ENCODE measurements at regions not wholly inside any gene's neighbourhood (a gene's known extent, or its start where the extent isn't known, plus 50 kb on each side); places are given as distances from the start of the nearest gene placed in this dataset.
"Not testable (repeated sequence)": the region's sequence is repeated elsewhere in the genome, so short reads cannot be mapped to it uniquely, and the experiment has no call there.

DNA sequence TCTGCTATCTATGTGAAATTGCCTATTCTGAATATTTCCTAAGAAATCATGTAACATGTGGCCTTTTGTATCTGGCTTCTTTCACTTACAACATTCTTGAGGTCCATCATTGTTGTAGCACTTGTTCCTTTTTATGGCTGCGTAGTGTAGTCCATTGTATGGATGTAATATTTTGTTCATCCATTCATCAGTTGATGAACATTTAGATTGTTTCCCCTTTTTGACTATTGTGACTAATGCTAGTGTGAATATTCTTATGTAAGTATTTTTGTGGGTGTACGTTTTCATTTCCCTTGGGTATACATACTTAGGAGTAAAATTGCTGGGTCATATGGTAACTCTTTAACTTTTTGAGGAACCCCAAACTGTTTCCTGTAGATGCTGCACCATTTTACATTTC, 134.6 kb downstream of the FOXD4L6 start:
- H3K9me3 ChIP-seq; intact Hi-C loops (cut with DNase I); DNase-seq; H3K4me3 ChIP-seq; H3K27me3 ChIP-seq; H3K27ac ChIP-seq: not testable (repeated sequence)
- WGBS, 2 donors, result 74 to 77% methylated on average over 2 of the region's 2 CpGs
- peaks cover 0 to 14% (median 2%) of the 10 kb centered on the region in 4 donors for H3K36me3 ChIP-seq
- H3K4me1 ChIP-seq, result peaks cover 0 to 37% (median 30%) of the 10 kb centered on the region in 4 donors

DNA sequence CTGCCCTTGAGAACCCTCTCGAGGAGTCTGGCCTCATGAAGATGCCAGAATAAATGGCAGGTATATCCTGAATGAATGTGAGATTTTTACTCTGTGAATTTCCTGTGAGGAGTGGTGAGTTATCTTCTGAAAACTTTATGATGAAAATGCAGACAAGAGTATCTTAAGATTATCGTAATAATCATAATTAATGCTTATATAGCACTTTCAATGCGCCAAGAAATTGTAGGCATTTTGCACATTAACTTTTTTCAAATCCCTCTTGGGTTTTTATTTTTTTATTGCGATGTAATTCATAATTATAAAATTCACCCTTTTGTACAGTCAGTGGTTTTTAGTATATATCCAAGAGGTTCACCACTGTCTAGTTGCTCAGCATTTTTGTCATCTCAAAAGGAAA, 135.1 kb downstream of the FOXD4L6 start:
- Histone ChIP-seq H3K4me3 (peak overlapping the region in 1 of 4 donors; percentile 65), H3K36me3 (peaks cover 0 to 16% (median 1%) of the 10 kb centered on the region in 4 donors), H3K4me1 (peaks cover 0 to 37% (median 29%) of the 10 kb centered on the region in 4 donors)
- H3K9me3 ChIP-seq; DNase-seq; H3K27me3 ChIP-seq; intact Hi-C loops (cut with DNase I); H3K27ac ChIP-seq: not testable (repeated sequence)
- WGBS, 2 donors, result 85 to 92% methylated on average over 3 of the region's 4 CpGs

- intact Hi-C loops (cut with DNase I); H3K9me3 ChIP-seq; H3K27me3 ChIP-seq: not testable (repeated sequence)
- DNase-seq, result peak; percentile 84
- Histone ChIP-seq H3K4me3 (peak overlapping the region; percentile 60 to 66 (median 65)), H3K36me3 (peaks cover 0 to 15% (median 0%) of the 10 kb centered on the region in 4 donors), H3K27ac (peak overlapping the region; percentile 87 to 93 (median 90)), H3K4me1 (peaks cover 0 to 37% (median 27%) of the 10 kb centered on the region in 4 donors)
- 13% methylated on average over 25 of the region's 25 CpGs for WGBS, 2 donors
These were observed 136.0 kb downstream of the FOXD4L6 start for GRCh38 chr9:40992472-40992821.

DNA sequence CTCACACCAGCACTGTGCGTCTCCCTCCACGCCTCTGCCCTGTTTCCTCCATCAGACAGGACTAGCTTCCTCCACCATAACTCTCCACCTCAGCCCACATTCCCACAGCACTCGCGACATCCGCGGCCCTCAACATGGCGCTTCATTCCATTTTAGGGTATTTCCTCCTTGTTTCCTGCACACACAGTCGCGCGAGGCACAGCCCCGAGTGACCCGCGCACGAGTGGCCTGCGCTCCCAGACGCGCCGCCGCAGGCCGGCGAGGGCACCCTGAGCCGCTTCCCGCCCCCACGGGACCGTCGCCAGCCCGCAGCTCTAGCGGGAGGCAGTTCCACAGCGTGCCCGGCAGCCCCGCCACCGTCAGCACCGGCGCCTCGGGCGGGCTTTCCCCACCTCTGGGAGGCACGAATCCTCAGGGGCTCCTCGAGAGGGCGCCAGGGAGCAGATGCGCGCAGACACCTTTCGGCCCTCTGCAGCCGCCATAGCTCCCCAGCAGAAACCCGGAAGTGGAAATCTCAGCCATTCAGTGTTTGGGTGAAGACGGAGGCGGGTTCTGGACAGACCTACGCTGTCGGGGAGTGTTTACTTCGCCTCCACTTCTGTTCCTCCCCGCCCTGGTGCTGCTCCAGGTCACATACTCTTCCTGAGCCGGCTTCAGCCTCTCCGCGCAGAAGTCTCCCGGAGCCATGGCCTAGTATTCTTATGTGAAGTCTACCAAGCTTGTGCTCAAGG, 136.6 kb downstream of the FOXD4L6 start:
- Histone ChIP-seq H3K4me3 (peak overlapping the region; percentile 60 to 66 (median 65)), H3K27ac (peak overlapping the region; percentile 87 to 93 (median 90)), H3K4me1 (peaks cover 0 to 34% (median 27%) of the 10 kb centered on the region in 4 donors), H3K36me3 (peaks cover 0 to 15% (median 0%) of the 10 kb centered on the region in 4 donors)
- 11 to 15% methylated on average over 54 of the region's 54 CpGs for WGBS, 2 donors
- H3K27me3 ChIP-seq; H3K9me3 ChIP-seq; intact Hi-C loops (cut with DNase I): not testable (repeated sequence)
- peak; percentile 99 for DNase-seq
- peak; percentile 7 to 97 (median 54) for TF ChIP-seq CTCF (IDR thresholded peaks at IDR 0.05)
- TF ChIP-seq POLR2AphosphoS5 (IDR thresholded peaks at IDR 0.05), result peak; percentile 53 to 90 (median 86)
- TF ChIP-seq POLR2A (IDR thresholded peaks at IDR 0.05), result peak; percentile 51 to 75

GRCh38 chr9:40991100-40991740, 137.3 kb downstream of the FOXD4L6 start:
- 51 to 59% methylated on average over 20 of the region's 20 CpGs for WGBS, 2 donors
- intact Hi-C loops (cut with DNase I); H3K27me3 ChIP-seq; DNase-seq; H3K9me3 ChIP-seq: not testable (repeated sequence)
- Histone ChIP-seq H3K27ac (peak overlapping the region; percentile 87 to 93 (median 90)), H3K4me1 (peaks cover 0 to 30% (median 24%) of the 10 kb centered on the region in 4 donors), H3K4me3 (peak overlapping the region; percentile 60 to 66 (median 65)), H3K36me3 (peaks cover 0 to 15% (median 0%) of the 10 kb centered on the region in 4 donors)

DNA sequence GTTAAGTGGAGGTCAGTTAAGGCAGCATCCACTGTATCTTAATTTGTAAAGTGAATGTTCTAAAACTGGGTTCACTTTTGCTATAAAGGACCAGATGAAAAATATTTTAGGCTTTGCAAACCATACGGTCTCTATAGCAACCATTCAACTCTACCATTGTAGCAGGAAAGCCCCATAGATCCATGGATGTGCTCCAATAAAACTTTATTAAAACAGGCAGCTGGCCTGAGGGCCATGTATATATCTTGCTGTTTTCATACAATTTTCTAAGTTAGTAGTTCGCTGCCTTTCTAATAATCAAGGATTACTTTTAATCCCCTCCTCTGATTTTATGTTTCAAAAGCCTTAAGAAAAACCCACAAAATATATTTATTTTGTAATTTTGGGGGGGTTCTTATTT, 142.1 kb downstream of the FOXD4L6 start:
- H3K9me3 ChIP-seq; H3K4me1 ChIP-seq; H3K36me3 ChIP-seq; H3K27ac ChIP-seq; H3K27me3 ChIP-seq; DNase-seq; intact Hi-C loops (cut with DNase I); H3K4me3 ChIP-seq: not testable (repeated sequence)
- 77 to 79% methylated on average over 2 of the region's 2 CpGs for WGBS, 2 donors

DNA sequence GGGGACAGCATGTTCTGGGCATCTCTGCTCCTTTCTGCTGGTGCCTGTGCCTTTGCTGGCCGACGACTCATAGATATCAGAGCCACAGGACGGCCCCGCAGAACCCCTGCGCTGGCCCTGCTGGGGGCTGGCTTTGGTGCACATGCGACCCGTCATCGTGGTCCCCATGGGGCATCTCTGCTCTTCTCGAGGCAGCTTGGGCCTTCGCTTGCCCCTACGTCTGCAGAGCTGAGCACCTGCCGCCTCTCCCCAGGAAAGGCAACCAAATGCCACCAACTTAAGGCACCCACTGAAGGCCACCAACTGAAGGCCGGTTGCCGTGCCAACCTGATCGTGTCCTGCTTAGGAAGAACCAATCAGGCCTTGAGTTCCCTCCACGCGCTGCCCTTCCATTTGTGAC, 153.1 kb downstream of the FOXD4L6 start:
- H3K27ac ChIP-seq; intact Hi-C loops (cut with DNase I): not testable (repeated sequence)
- 92 to 97% methylated on average over 17 of the region's 17 CpGs for WGBS, 2 donors

DNA sequence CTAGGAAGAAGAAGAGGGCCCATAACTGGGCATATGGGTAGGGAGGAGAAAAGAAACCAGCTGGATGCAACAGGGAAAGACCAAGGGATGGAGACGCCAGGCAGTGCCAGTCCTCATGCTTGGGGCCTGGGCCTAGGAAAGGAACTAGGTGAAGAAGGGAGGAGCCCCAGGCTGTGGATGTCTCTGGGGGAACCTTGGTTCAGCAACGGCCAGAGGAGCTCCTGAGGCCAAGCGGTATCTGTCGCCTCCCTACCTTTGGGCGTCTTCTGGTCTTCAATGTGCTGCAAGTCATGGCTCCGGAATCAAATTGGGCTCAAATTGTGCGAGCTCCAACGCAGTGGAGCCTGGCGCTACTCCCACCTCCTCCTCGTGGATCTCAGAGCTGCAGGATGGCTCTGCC, 153.6 kb downstream of the FOXD4L6 start:
- H3K4me3 ChIP-seq; H3K27ac ChIP-seq; H3K9me3 ChIP-seq; H3K27me3 ChIP-seq; H3K4me1 ChIP-seq; DNase-seq; H3K36me3 ChIP-seq; intact Hi-C loops (cut with DNase I): not testable (repeated sequence)
- WGBS, 2 donors, result 90 to 92% methylated on average over 10 of the region's 10 CpGs

More for the DNA sequence above, 153.1 kb downstream of the FOXD4L6 start:
- not testable (repeated sequence) for H3K36me3 ChIP-seq, H3K27me3 ChIP-seq, H3K4me3 ChIP-seq, DNase-seq, H3K4me1 ChIP-seq, H3K9me3 ChIP-seq

GRCh38 chr9:40971773-40972172, 156.7 kb downstream of the FOXD4L6 start:
- 69 to 73% methylated on average over 3 of the region's 3 CpGs for WGBS, 2 donors
- intact Hi-C loops (cut with DNase I); H3K4me3 ChIP-seq; H3K4me1 ChIP-seq; H3K27me3 ChIP-seq; H3K27ac ChIP-seq; H3K9me3 ChIP-seq; H3K36me3 ChIP-seq; DNase-seq: not testable (repeated sequence)

Data from sigmoid colon (tissue), 6 donors.